SJSA1 (cell line): ENCODE measurements at regions not wholly inside any gene's neighbourhood (a gene's known extent, or its start where the extent isn't known, plus 50 kb on each side); places are given as distances from the start of the nearest gene placed in this dataset.

Source experiments
- DNase-seq, 2 experiments: peaks; one replicate each; pipeline ENCODE4 v3.0.0-alpha.2; 2015 to 2020; ENCODE audit warnings: low spot score in 2 of 2, low read depth in 1 of 2
- H3K27ac ChIP-seq: fragments of 250-450 bp; sonication (Bioruptor Pico); 2 replicates; pipeline ENCODE4 v1.5.1; 2020; ENCODE audit warnings: mild to moderate bottlenecking, moderate library complexity
- H3K27me3 ChIP-seq: fragments of 250-450 bp; sonication (Bioruptor Pico); replicated peaks from 2 replicates; pipeline ENCODE4 v1.5.1; 2020; ENCODE audit warnings: mild to moderate bottlenecking, moderate library complexity
- H3K36me3 ChIP-seq: fragments of 250-450 bp; sonication (Bioruptor Pico); 2 replicates; pipeline ENCODE4 v1.5.1; 2020; ENCODE audit warnings: mild to moderate bottlenecking
- H3K4me1 ChIP-seq: fragments of 250-450 bp; sonication (Bioruptor Pico); replicated peaks from 2 replicates; pipeline ENCODE4 v1.6.1; 2021; ENCODE audit warnings: mild to moderate bottlenecking
- H3K4me3 ChIP-seq: fragments of 250-450 bp; sonication (Bioruptor Pico); 2 replicates; pipeline ENCODE4 v1.5.1; 2020; ENCODE audit warnings: mild to moderate bottlenecking
- H3K9me3 ChIP-seq: fragments of 250-450 bp; sonication (Bioruptor Pico); replicated peaks from 2 replicates; pipeline ENCODE4 v1.5.1; 2020; ENCODE audit warnings: mild to moderate bottlenecking

DNA sequence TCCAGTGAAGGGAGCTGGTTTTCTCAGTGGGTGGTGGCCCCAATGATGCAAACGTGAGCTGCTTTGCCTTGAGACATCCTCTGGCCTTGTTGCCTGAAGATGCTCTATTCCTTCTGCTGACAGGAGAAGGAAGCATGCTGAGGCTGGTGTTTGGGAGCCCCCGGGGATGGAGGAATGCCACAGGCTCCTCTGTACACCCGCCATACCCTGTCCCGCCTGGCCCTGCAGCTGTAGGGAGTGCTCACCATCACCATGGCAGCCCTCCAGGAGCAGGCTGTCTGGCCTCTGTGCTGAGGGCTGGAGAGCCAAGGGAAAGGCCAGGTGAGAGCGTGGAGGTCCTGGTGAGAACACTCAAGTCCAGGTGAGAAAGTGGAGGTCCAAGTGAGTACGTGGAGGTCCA is 134.4 kb downstream of the MRPL36 start:
- no peaks in the 10 kb centered on the region for H3K4me1 ChIP-seq
- H3K36me3 ChIP-seq = no peaks in the 10 kb centered on the region
- H3K9me3 ChIP-seq = no peaks in the 10 kb centered on the region
- DNase-seq = peak in 1 of 2 experiments; percentile 27
- H3K27me3 ChIP-seq = peaks cover 22% of the 10 kb centered on the region
- no peak overlapping the region for H3K27ac ChIP-seq
- no peak overlapping the region for H3K4me3 ChIP-seq

DNA sequence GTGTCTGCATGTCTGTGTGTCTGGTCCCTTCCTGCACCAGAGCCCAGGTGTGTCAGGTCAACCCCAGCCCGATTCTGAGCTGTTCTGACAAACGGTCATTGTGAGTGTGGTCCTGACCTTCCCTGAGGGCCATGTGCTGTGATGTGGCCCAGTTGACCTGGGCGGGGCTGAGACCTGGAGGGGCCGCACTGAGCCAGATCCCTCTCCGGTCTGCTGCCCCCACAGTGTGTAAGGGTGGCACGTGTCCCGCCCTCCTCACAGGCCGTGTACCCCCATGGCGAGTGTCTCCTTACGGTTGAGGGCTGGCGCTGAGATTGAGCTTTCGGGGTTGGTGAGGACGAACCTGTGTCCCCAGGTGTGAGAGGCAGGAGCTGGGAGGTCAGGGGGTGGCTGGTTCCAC is 136.5 kb downstream of the MRPL36 start:
- H3K27ac ChIP-seq = no peak overlapping the region
- no peaks in the 10 kb centered on the region for H3K9me3 ChIP-seq
- no peak overlapping the region for H3K4me3 ChIP-seq
- DNase-seq = peak in 1 of 2 experiments; percentile 43
- H3K36me3 ChIP-seq = no peaks in the 10 kb centered on the region
- no peaks in the 10 kb centered on the region for H3K4me1 ChIP-seq
- H3K27me3 ChIP-seq = peaks cover 27% of the 10 kb centered on the region

DNA sequence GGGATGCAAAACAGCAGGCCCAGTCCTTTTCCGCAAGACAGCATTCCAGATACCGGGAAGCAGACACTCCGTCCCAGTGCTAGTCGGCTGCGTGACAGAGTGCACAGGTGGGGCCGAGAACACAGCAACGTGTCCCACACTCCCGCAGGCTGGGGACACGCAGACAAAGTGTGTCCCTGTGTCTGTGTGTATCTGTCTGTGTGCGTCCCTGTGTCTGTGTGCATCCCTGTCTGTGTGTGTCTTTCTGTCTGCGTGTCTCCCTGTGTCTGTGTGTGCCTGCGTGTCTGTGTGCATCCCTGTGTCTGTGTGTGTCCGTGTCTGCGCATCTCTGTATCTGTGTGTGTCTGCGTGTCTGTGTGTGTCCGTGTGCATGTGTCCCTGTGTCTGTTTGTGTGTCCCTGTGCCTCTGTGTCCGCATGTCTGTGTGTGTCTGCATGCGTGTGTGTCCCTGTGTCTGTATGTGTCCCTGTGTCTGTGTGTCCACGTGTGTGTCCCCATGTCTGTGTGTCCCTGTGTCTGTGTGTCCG is 137.0 kb downstream of the MRPL36 start:
- H3K27me3 ChIP-seq = peaks cover 27% of the 10 kb centered on the region
- DNase-seq = peak in 1 of 2 experiments; percentile 44
- no peak overlapping the region for H3K27ac ChIP-seq

DNA sequence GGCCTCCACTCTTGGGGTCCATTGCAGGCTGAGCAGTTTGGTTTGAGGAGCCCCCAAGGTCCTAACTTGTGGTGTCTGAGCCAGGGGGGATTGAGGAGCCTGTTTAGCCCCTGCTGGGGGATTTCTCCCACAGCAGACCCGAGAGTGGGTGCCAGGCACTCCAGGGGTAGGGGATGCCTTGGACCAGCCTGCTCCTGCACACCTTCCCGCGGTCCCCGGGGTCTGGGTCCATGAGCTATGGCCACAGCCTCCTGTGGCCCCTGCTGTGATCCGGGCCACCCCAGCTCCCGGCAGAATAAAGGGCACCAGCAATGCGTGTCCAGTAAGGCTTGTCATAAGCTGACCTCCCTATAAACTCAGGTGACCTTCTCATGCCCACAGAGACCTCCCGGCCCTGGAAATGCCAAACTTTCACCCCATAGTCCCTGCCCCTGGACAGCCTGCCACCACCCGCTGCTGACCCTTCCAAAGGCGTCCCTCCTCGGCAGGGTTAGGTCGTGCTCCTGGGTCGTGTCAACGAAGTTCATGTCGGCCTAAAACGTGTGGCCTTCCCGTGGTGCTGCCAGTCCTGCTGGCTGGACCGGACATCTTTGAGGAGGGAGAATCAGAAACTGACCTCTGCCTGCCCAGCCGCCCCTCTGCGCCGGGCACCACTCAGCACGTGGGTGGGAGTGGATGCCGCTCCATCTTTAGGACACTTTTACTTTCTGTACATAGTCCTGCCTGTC is 137.6 kb downstream of the MRPL36 start:
- no peak overlapping the region for H3K4me3 ChIP-seq
- H3K4me1 ChIP-seq = no peaks in the 10 kb centered on the region
- H3K9me3 ChIP-seq = no peaks in the 10 kb centered on the region
- H3K36me3 ChIP-seq = no peaks in the 10 kb centered on the region
- peak in 1 of 2 experiments; percentile 41 for DNase-seq
- H3K27ac ChIP-seq = no peak overlapping the region
- H3K27me3 ChIP-seq = peaks cover 27% of the 10 kb centered on the region

More for the DNA sequence above, 137.0 kb downstream of the MRPL36 start:
- H3K9me3 ChIP-seq = no peaks in the 10 kb centered on the region
- no peaks in the 10 kb centered on the region for H3K36me3 ChIP-seq
- no peak overlapping the region for H3K4me3 ChIP-seq
- no peaks in the 10 kb centered on the region for H3K4me1 ChIP-seq

DNA sequence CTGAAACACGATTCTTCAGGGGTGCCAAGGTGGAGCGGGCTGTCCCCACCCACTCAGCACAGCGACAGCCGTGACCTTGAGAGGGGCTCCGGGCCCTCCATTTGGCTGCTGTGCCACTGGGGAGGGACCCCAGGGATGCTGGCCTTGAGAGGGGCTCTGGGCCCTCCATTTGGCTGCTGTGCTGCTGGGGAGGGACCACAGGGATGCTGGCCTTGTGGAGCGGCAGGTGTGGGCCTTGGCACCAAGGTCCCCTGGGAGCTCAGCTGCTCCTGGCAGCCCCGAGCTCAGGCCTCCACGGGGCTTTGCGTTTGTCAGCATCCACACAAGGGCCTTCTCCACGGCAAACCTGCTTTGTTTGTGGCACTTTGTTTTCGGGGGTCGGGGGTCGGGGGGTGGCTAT is 137.6 kb upstream of the LPCAT1 start:
- Histone ChIP-seq H3K4me1 (no peaks in the 10 kb centered on the region), H3K27me3 (peaks cover 20% of the 10 kb centered on the region), H3K27ac (no peak overlapping the region), H3K4me3 (no peak overlapping the region), H3K36me3 (no peaks in the 10 kb centered on the region), H3K9me3 (no peaks in the 10 kb centered on the region)
- DNase-seq = no peak

- Histone ChIP-seq H3K4me3 (no peak overlapping the region), H3K27me3 (peaks cover 24% of the 10 kb centered on the region), H3K9me3 (no peaks in the 10 kb centered on the region), H3K4me1 (no peaks in the 10 kb centered on the region), H3K27ac (no peak overlapping the region), H3K36me3 (no peaks in the 10 kb centered on the region)
- peak in 1 of 2 experiments; percentile 42 for DNase-seq
Observed at GRCh38 chr5:1660511-1660910, 136.8 kb upstream of the LPCAT1 start.

DNA sequence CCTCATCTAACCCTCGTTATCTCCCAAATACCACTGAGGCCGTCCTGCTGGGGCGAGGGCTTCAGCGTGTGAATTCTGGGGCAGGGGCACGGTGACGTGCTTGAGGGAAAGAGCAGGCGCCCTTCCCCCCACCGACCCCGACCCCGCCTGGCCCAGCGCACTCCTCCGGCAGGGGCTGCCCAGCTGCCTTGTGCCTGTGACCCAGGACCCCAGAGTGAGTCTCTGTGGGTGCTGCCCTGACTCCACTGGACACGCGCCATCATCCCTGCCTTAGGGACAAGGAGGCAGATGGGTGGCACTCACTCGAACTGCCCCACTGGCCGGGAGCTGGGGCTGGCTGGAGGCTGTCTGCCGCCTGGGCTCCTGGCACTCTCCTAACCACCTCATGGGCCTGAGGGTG is 136.2 kb upstream of the LPCAT1 start:
- peak in 1 of 2 experiments; percentile 43 for DNase-seq
- no peak overlapping the region for H3K4me3 ChIP-seq
- no peaks in the 10 kb centered on the region for H3K9me3 ChIP-seq
- peaks cover 24% of the 10 kb centered on the region for H3K27me3 ChIP-seq
- H3K27ac ChIP-seq = no peak overlapping the region
- H3K4me1 ChIP-seq = no peaks in the 10 kb centered on the region
- no peaks in the 10 kb centered on the region for H3K36me3 ChIP-seq

- Histone ChIP-seq H3K27me3 (peaks cover 23% of the 10 kb centered on the region), H3K4me3 (no peak overlapping the region)
Observed at GRCh38 chr5:1659100-1659981, 135.6 kb upstream of the LPCAT1 start.

GRCh38 chr5:1658665-1659064 is 134.9 kb upstream of the LPCAT1 start:
- H3K9me3 ChIP-seq = no peaks in the 10 kb centered on the region

More at GRCh38 chr5:1659100-1659981, 135.6 kb upstream of the LPCAT1 start:
- DNase-seq = no peak
- H3K4me1 ChIP-seq = no peaks in the 10 kb centered on the region
- H3K27ac ChIP-seq = no peak overlapping the region
- H3K36me3 ChIP-seq = no peaks in the 10 kb centered on the region
- H3K9me3 ChIP-seq = no peaks in the 10 kb centered on the region

GRCh38 chr5:1657161-1657741 is 133.5 kb upstream of the LPCAT1 start:
- H3K36me3 ChIP-seq = no peaks in the 10 kb centered on the region
- H3K4me1 ChIP-seq = no peaks in the 10 kb centered on the region
- no peaks in the 10 kb centered on the region for H3K9me3 ChIP-seq
- DNase-seq = peak in 1 of 2 experiments; percentile 37
- no peak overlapping the region for H3K4me3 ChIP-seq
- H3K27me3 ChIP-seq = peaks cover 35% of the 10 kb centered on the region
- no peak overlapping the region for H3K27ac ChIP-seq

More at GRCh38 chr5:1658665-1659064, 134.9 kb upstream of the LPCAT1 start:
- DNase-seq = no peak
- Histone ChIP-seq H3K27ac (no peak overlapping the region), H3K27me3 (peaks cover 25% of the 10 kb centered on the region), H3K36me3 (no peaks in the 10 kb centered on the region), H3K4me1 (no peaks in the 10 kb centered on the region), H3K4me3 (no peak overlapping the region)

DNA sequence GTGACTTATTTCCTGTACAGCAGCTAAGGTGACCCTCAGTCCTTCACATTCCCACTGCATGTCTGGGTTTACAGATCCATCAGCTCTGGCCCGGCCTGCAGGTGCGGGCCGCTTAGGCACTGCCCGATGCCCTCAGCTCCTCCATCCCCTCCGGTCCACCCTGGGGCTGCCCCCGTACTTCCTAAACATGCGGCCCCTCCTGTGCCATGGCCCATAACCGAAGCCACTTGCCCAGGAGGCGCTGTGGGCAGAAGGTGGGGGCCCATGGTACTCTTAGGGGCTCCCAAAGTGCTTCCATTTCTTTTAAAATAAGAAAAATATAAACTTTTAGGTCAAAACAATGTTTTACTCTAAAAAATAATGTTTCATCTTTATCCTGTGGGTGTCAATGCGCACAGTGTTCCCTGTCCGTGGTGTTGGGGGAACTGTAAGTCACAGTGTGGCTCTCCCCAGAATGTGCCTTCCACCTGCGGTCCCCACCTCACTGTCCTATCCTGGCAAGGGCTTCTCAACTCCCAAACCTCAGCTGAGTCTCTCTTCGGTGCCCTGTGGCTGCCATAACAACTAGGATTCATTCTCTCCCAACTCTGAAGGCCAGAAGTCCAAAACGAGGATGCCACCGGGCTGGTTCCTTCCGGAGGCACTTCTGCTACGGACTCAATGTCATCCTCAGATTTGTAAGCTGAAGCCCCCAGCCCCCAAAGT is 132.7 kb upstream of the LPCAT1 start:
- peaks cover 38% of the 10 kb centered on the region for H3K27me3 ChIP-seq
- no peaks in the 10 kb centered on the region for H3K9me3 ChIP-seq
- no peaks in the 10 kb centered on the region for H3K36me3 ChIP-seq
- H3K4me1 ChIP-seq = no peaks in the 10 kb centered on the region
- H3K4me3 ChIP-seq = no peak overlapping the region
- DNase-seq = peak in 1 of 2 experiments; percentile 38
- no peak overlapping the region for H3K27ac ChIP-seq

- DNase-seq = peak in 1 of 2 experiments; percentile 37
- Histone ChIP-seq H3K4me1 (no peaks in the 10 kb centered on the region), H3K9me3 (no peaks in the 10 kb centered on the region), H3K27me3 (peaks cover 38% of the 10 kb centered on the region), H3K27ac (no peak overlapping the region), H3K36me3 (no peaks in the 10 kb centered on the region), H3K4me3 (no peak overlapping the region)
Observed at GRCh38 chr5:1655496-1656270, 131.9 kb upstream of the LPCAT1 start.
